Retinal pigment epithelial cell (primary cell): ENCODE measurements at regions not wholly inside any gene's neighbourhood (a gene's known extent, or its start where the extent isn't known, plus 50 kb on each side); places are given as distances from the start of the nearest gene placed in this dataset.
A peak's percentile ranks its signal among the peaks of the same experiment; 100 is the strongest.

ENCODE experiments used
- DNase-seq: peaks from one replicate; pipeline ENCODE4 v3.0.0-alpha.2; 2010; ENCODE audit warnings: low read depth
- H3K4me3 ChIP-seq: 2 replicates; pipeline ENCODE4 v1.5.1; 2011; ENCODE audit warnings: mild to moderate bottlenecking, low read length, control low read depth, moderate library complexity
- TF ChIP-seq, protein P1 (sequence below): conservative IDR thresholded peaks from 2 replicates; pipeline ENCODE4 v1.5.1; 2011; ENCODE audit warnings: low read depth, low read length, control low read depth, inconsistent platforms

DNA sequence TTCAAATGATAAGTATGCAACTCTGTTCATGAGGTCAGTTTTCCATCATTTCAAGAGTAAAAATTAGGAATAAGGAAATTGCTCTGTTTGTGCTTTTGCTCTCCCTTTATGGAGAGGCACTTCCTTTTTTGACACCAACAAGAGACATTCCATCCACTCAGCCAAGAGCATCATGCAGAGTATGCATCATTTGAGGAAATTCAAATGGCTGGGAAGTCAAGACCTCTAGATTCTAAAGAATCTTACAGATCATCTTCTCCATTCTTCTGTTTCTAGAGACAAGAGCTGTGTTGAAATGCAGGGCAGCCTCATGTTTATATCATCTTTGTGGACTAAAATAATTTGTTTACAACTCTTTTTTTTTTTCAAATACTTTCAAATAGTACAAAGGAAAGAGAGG lies 669.4 kb downstream of the CDH11 start:
- no peak overlapping the region for H3K4me3 ChIP-seq
- TF ChIP-seq, protein P1, sequence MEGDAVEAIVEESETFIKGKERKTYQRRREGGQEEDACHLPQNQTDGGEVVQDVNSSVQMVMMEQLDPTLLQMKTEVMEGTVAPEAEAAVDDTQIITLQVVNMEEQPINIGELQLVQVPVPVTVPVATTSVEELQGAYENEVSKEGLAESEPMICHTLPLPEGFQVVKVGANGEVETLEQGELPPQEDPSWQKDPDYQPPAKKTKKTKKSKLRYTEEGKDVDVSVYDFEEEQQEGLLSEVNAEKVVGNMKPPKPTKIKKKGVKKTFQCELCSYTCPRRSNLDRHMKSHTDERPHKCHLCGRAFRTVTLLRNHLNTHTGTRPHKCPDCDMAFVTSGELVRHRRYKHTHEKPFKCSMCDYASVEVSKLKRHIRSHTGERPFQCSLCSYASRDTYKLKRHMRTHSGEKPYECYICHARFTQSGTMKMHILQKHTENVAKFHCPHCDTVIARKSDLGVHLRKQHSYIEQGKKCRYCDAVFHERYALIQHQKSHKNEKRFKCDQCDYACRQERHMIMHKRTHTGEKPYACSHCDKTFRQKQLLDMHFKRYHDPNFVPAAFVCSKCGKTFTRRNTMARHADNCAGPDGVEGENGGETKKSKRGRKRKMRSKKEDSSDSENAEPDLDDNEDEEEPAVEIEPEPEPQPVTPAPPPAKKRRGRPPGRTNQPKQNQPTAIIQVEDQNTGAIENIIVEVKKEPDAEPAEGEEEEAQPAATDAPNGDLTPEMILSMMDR = no peak
- no peak for DNase-seq

DNA sequence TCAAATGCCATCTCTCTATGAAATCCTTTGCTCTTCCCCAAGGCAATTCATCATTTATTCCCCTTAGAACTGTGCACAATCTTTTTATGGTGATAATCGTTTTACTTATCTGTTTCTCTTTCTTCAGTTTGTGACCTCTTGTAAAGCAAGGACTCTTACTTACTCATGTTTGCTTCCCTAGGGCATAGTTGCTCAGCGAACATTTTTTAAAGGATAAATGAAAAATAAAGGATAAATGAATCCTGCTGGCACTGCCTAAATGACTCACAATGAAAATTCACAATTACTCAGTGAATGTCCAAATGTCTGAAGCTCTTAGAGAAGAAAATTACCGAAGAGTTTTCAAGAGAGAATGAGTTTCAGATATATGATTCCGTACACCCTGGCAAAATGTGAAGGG lies 671.7 kb downstream of the CDH11 start:
- H3K4me3 ChIP-seq = no peak overlapping the region
- no peak for DNase-seq
- TF ChIP-seq, protein P1 = no peak

DNA sequence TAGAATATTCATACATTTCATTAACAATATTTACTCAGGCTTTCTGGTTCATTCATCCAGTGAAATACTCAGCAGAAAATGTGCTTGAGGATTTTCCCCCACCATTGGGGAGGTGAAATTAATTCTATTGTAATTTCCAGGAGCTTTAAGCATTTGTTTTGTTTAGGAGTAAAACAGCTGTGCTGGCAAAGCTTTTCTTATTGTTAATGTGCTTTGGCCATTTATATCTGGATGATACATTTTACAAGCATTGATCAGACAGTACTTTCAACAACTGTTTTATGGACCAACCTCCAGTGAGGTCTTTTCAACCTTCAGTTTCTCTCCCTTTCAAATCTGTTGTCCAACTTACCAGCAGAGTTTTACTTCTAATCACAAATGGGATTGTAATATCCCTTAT lies 672.4 kb downstream of the CDH11 start:
- DNase-seq = no peak
- TF ChIP-seq, protein P1 = no peak
- no peak overlapping the region for H3K4me3 ChIP-seq

DNA sequence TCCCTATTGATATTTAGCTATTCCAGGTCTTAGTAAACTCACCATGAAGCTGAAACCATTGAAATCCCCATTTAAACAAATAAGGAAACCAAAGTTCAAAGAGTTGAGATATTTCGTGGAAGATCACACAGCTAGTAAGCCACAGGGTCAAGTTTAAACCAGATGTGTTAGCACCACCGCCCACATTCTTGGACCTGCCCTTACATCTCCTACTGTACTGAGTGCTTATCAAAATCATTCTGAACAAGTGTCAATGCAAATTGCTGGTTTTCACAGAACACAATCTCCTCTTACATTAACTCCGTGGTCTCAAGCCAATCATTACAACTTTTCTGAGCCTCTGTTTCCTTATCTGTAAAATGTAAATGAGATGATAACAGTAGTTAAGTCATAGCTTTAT lies 676.2 kb downstream of the CDH11 start:
- no peak overlapping the region for H3K4me3 ChIP-seq
- no peak for DNase-seq
- TF ChIP-seq, protein P1 = no peak

DNA sequence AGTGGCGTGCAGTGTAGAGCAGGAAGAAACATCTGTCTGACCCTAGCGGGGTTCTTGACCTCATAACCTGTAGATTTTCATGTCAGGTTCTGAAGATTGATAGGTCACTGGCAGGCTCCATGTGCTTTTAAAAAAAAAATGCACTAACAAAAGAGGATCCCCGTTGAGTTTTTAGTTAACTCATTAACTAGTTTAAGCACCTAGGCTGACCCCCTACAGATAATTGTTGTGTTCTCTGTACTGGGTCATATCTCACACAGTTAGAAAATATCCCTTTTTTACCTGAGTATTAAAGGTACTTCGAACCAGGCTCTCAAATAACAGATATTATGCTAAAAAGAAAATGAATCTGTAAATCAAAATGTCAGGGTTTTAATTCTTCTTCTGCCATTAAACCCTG lies 676.6 kb downstream of the CDH11 start:
- no peak for DNase-seq
- TF ChIP-seq, protein P1 = no peak
- no peak overlapping the region for H3K4me3 ChIP-seq

DNA sequence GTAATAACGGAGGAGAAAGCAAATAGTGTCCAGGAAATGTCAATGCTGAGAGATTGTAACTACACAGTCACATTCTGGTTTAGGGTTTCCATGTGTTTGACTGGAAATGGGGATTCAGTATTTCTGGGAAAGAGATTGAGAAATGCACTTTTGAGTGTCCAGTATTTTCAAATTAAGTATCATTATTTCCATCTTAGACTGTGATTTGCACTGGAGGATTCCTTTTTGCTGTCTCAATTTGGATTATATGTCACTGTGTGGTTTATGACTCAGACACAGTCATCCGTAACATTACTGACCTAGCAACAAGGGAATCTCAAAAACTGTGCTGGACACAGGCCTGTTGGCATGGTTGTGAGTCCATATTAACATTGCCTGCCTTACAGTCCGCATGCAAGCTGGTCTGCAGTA lies 681.4 kb downstream of the CDH11 start:
- TF ChIP-seq, protein P1 = no peak
- H3K4me3 ChIP-seq = no peak overlapping the region
- DNase-seq = peak; percentile 67

DNA sequence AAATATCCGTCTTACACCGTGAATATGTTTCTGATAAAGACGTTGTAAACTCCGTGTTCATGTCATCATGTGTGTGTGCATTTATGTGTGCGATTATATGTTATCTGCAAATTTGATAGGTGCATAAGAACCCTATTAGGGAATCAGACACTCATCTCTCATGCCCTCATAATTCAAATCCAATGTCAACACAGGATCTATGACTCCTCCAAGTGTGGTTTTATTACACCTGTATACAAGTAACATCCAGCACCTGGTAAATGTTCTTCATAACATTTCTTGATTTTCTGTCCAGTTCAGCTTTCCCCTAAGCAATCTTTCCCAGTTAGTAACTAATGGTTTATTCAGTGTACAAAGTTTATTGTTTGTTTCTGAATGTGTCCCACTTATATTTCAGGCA lies 681.9 kb downstream of the CDH11 start:
- H3K4me3 ChIP-seq = no peak overlapping the region
- TF ChIP-seq, protein P1 = no peak
- DNase-seq = no peak
